ENCODE measurements at regions not wholly inside any gene's neighbourhood (a gene's known extent, or its start where the extent isn't known, plus 50 kb on each side); places are given as distances from the start of the nearest gene placed in this dataset.

DNA sequence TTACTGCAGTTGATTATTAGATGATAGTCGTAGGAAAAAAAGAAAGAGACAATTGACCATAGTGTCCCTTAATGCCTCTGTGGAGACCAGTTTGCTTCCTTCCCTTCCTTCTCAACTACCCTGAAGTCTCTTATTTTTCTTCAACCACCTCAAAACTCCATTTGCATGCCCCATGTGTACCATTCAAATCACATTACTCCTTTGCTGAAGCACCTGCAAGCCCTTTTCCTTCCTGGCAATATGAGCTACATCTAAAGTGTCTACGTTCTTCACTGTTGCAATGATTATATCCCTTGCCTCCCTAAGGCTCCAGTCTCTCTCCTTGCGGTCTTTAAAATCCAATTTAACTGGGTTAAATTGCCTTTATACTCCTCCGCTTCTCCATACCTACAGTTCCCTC lies 867.4 kb upstream of the API5 start:
- Mint-ChIP-seq H3K27ac (no peak overlapping the region), H3K9me3 (peaks cover 2 to 19% (median 11%) of the 10 kb centered on the region in 7 donors), H3K4me3 (no peak overlapping the region), H3K4me1 (no peaks in the 10 kb centered on the region), H3K27me3 (ENCODE audit: low read depth in 3 of 3) (no peaks in the 10 kb centered on the region), H3K36me3 (no peaks in the 10 kb centered on the region)
- Histone ChIP-seq H3K4me2 (replicated peaks; ENCODE audit: extremely low read depth, low read length, poor library complexity, severe bottlenecking) (no peak overlapping the region), H3K4me1 (ENCODE audit: control insufficient read depth in 1 of 2, insufficient read depth in 2 of 2, low read length in 2 of 2) (no peaks in the 10 kb centered on the region), H3K27me3 (ENCODE audit: control insufficient read depth in 2 of 2, insufficient read depth in 2 of 2, low read length in 2 of 2) (no peaks in the 10 kb centered on the region), H4K20me1 (ENCODE audit: insufficient read depth, low read length) (no peaks in the 10 kb centered on the region), H3K36me3 (replicated peaks in 1 of 2; ENCODE audit: control insufficient read depth in 1 of 2, insufficient read depth in 2 of 2, low read length in 2 of 2) (no peaks in the 10 kb centered on the region), H3K9me3 (replicated peaks in 1 of 2; ENCODE audit: control insufficient read depth in 1 of 2, insufficient read depth in 1 of 2, low read length in 2 of 2) (peaks cover 11% of the 10 kb centered on the region in 2 donors), H3K9ac (ENCODE audit: insufficient read depth, low read length, poor library complexity, severe bottlenecking) (no peak overlapping the region), H2AFZ (ENCODE audit: insufficient read depth, low read depth, low read length, poor library complexity, severe bottlenecking) (no peak overlapping the region), H3K27ac (ENCODE audit: low read depth in 1 of 2, low read length in 2 of 2) (no peak overlapping the region), H3K4me3 (replicated peaks in 1 of 3; ENCODE audit: low read depth in 2 of 3, low read length in 3 of 3) (no peak overlapping the region), H3K79me2 (ENCODE audit: insufficient read depth, low read length) (no peaks in the 10 kb centered on the region)
- no peak for DNase-seq
- intact Hi-C loops (cut with micrococcal nuclease), result no loop called here
- TF ChIP-seq, protein P1, sequence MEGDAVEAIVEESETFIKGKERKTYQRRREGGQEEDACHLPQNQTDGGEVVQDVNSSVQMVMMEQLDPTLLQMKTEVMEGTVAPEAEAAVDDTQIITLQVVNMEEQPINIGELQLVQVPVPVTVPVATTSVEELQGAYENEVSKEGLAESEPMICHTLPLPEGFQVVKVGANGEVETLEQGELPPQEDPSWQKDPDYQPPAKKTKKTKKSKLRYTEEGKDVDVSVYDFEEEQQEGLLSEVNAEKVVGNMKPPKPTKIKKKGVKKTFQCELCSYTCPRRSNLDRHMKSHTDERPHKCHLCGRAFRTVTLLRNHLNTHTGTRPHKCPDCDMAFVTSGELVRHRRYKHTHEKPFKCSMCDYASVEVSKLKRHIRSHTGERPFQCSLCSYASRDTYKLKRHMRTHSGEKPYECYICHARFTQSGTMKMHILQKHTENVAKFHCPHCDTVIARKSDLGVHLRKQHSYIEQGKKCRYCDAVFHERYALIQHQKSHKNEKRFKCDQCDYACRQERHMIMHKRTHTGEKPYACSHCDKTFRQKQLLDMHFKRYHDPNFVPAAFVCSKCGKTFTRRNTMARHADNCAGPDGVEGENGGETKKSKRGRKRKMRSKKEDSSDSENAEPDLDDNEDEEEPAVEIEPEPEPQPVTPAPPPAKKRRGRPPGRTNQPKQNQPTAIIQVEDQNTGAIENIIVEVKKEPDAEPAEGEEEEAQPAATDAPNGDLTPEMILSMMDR (IDR thresholded peaks at IDR 0.05), result no peak
- WGBS (ENCODE audit: insufficient coverage), result 42% methylated on average over 2 of the region's 4 CpGs

DNA sequence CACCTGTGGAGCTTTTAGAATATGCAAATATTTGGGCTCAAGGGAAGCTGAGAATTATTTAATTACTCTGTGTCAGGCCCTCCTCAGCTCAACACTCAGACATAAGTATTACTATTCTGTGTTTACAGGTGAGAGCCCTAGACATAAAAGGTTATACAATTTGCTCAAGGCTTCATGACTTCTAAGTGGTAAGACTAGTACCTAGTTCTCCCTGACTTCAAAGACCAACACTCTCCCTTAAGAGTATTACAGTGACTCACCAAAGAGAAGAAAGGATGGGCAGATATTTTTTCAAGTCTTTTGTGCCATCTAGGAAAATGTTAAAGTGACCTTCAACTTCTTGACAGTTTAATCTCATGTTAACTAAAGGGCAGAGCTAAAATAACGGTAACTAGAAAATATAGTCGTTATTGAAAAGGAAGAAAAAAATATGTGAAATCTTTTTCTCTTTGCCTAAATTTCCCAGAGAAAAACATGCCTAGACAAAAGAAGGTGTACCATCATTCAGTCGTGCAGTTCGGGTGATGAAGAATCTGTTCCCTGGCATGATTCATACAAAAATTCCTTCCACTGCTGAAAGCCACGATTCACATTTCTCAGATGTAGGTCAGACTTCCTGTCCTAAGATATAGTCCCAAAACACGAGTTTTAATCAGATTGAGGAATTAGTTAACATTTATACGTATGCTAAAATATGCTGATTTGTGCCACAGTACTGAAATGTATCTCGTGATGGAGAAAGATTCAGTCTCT lies 849.1 kb upstream of the API5 start:
- Mint-ChIP-seq H3K27me3 (ENCODE audit: low read depth in 3 of 3) (no peaks in the 10 kb centered on the region), H3K36me3 (no peaks in the 10 kb centered on the region), H3K4me3 (no peak overlapping the region), H3K4me1 (no peaks in the 10 kb centered on the region), H3K9me3 (peaks cover 0 to 7% (median 0%) of the 10 kb centered on the region in 7 donors), H3K27ac (no peak overlapping the region)
- peaks cover 0 to 6% of the 10 kb centered on the region in 2 donors for H3K9me3 ChIP-seq (replicated peaks in 1 of 2; ENCODE audit: control insufficient read depth in 1 of 2, insufficient read depth in 1 of 2, low read length in 2 of 2)
- H3K4me1 ChIP-seq (ENCODE audit: control insufficient read depth in 1 of 2, insufficient read depth in 2 of 2, low read length in 2 of 2), result no peaks in the 10 kb centered on the region
- no peak overlapping the region for H3K27ac ChIP-seq (ENCODE audit: low read depth in 1 of 2, low read length in 2 of 2)
- H4K20me1 ChIP-seq (ENCODE audit: insufficient read depth, low read length), result no peaks in the 10 kb centered on the region
- no peak overlapping the region for H3K4me2 ChIP-seq (replicated peaks; ENCODE audit: extremely low read depth, low read length, poor library complexity, severe bottlenecking)
- H3K27me3 ChIP-seq (ENCODE audit: control insufficient read depth in 2 of 2, insufficient read depth in 2 of 2, low read length in 2 of 2), result no peaks in the 10 kb centered on the region
- H3K4me3 ChIP-seq (replicated peaks in 1 of 3; ENCODE audit: low read depth in 2 of 3, low read length in 3 of 3), result no peak overlapping the region
- DNase-seq, result no peak
- no peaks in the 10 kb centered on the region for H3K36me3 ChIP-seq (replicated peaks in 1 of 2; ENCODE audit: control insufficient read depth in 1 of 2, insufficient read depth in 2 of 2, low read length in 2 of 2)
- no peak overlapping the region for H2AFZ ChIP-seq (ENCODE audit: insufficient read depth, low read depth, low read length, poor library complexity, severe bottlenecking)
- TF ChIP-seq, protein P1 (IDR thresholded peaks at IDR 0.05), result no peak
- H3K79me2 ChIP-seq (ENCODE audit: insufficient read depth, low read length), result no peaks in the 10 kb centered on the region
- no peak overlapping the region for H3K9ac ChIP-seq (ENCODE audit: insufficient read depth, low read length, poor library complexity, severe bottlenecking)
- intact Hi-C loops (cut with micrococcal nuclease), result no loop called here
- WGBS (ENCODE audit: insufficient coverage), result 86% methylated on average over 3 of the region's 8 CpGs
